NOMO-1 treated with dmso at 0.1 percent for 144 hours (cell line): ENCODE measurements at regions not wholly inside any gene's neighbourhood (a gene's known extent, or its start where the extent isn't known, plus 50 kb on each side); places are given as distances from the start of the nearest gene placed in this dataset.

Experiments used
- DNase-seq: peaks from one replicate; lab custom pipeline; 2025; ENCODE audit not compliant: unreplicated experiment; lab: John Stamatoyannopoulos, UW

GRCh38 chr6:149176971-149177667, 140.4 kb upstream of the TAB2 start:
- DNase-seq = no peak

- no peak for DNase-seq
These were observed 138.1 kb upstream of the TAB2 start for GRCh38 chr6:149179431-149179830.

GRCh38 chr6:149181304-149181703, 136.2 kb upstream of the TAB2 start:
- no peak for DNase-seq

GRCh38 chr6:149182262-149182661, 135.2 kb upstream of the TAB2 start:
- peak; percentile 5 for DNase-seq

- no peak for DNase-seq
These were observed 133.0 kb upstream of the TAB2 start for GRCh38 chr6:149184523-149184922.

- no peak for DNase-seq
These were observed 131.6 kb upstream of the TAB2 start for GRCh38 chr6:149185799-149186357.

GRCh38 chr6:149186873-149187272, 130.6 kb upstream of the TAB2 start:
- DNase-seq = no peak

GRCh38 chr6:149190224-149190831, 127.2 kb upstream of the TAB2 start:
- DNase-seq = peak; percentile 21

- DNase-seq = no peak
These were observed 122.5 kb upstream of the TAB2 start for GRCh38 chr6:149194820-149195558.

GRCh38 chr6:149196091-149196490, 121.4 kb upstream of the TAB2 start:
- no peak for DNase-seq

GRCh38 chr6:149197482-149197881, 120.0 kb upstream of the TAB2 start:
- DNase-seq = no peak

GRCh38 chr6:149198265-149198664, 119.2 kb upstream of the TAB2 start:
- no peak for DNase-seq

GRCh38 chr6:149200282-149200945, 117.1 kb upstream of the TAB2 start:
- DNase-seq = no peak

- no peak for DNase-seq
These were observed 116.3 kb upstream of the TAB2 start for GRCh38 chr6:149201068-149201655.

- DNase-seq = no peak
These were observed 115.4 kb upstream of the TAB2 start for GRCh38 chr6:149202100-149202499.

GRCh38 chr6:149202952-149203351, 114.6 kb upstream of the TAB2 start:
- no peak for DNase-seq

- no peak for DNase-seq
These were observed 114.0 kb upstream of the TAB2 start for GRCh38 chr6:149203509-149203908.

GRCh38 chr6:149208134-149208601, 109.3 kb upstream of the TAB2 start:
- DNase-seq = no peak

GRCh38 chr6:149209871-149210775, 107.4 kb upstream of the TAB2 start:
- no peak for DNase-seq

GRCh38 chr6:149211046-149211571, 106.4 kb upstream of the TAB2 start:
- DNase-seq = peak; percentile 65
